Activated CD4-positive, alpha-beta T cell treated with anti-CD3 and anti-CD28 coated beads, Interleukin-2, amount 50 U/mL, for 24 hours (primary cell): ENCODE measurements at regions not wholly inside any gene's neighbourhood (a gene's known extent, or its start where the extent isn't known, plus 50 kb on each side); places are given as distances from the start of the nearest gene placed in this dataset.
"Not testable (repeated sequence)": the region's sequence is repeated elsewhere in the genome, so short reads cannot be mapped to it uniquely, and the experiment has no call there.

Experiments
- DNase-seq, 2 donors: peaks; one replicate each; pipeline ENCODE4 v3.0.0-alpha.2; 2020; ENCODE audit warnings: low read depth in 1 of 2, low spot score in 1 of 2

DNA sequence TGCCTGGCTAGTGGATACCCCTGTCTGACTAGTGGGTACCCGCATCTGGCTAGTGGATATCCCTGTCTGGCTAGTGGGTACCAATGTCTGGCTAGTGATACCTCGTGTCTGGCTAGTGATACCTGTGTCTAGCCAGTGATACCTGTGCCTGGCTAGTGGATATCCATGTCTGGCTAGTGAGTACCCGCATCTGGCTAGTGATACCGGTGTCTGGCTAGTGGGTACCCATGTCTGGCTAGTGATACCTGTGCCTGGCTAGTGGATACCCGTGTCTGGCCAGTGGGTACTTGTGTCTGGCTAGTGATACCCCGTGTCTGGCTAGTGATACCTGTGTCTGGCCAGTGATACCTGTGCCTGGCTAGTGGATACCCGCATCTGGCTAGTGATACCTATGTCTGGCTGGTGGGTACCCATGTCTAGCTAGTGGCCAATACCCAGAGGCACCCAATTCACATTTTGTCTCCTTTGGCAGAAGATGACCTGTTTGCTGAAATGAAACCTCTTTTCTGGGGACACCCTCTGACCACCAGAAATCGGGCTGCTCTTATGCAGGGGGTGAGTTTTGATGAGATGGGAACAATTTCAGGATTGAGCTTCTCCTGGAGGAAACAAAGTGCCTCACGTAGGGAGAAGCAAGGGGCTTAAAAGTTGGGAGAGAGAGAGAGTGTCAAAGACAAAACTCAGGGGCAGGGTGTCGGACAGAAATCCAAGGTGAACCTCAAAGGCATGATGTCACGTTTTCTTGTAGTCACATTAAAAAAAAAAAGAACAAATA lies 63.4 kb downstream of the SMIM38 start:
- no peak for DNase-seq

DNA sequence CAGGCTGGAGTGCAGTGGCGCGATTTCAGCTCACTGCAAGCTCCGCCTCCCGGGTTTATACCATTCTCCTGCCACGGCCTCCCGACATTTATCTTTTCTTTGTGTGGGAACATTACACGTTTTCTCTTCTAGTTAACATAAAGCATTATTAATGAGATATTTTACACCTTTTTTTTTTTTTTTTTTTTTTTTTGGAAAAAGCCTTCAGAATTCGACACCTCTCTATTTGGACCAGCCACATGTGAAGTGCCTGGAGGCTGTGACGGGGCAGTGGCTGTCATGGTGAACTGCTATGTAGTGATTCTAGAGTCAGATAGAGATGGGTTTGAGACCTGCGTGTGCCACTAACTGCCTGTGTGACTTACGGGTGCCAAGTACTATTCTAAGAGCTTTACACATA lies 64.3 kb downstream of the SMIM38 start:
- no peak for DNase-seq

DNA sequence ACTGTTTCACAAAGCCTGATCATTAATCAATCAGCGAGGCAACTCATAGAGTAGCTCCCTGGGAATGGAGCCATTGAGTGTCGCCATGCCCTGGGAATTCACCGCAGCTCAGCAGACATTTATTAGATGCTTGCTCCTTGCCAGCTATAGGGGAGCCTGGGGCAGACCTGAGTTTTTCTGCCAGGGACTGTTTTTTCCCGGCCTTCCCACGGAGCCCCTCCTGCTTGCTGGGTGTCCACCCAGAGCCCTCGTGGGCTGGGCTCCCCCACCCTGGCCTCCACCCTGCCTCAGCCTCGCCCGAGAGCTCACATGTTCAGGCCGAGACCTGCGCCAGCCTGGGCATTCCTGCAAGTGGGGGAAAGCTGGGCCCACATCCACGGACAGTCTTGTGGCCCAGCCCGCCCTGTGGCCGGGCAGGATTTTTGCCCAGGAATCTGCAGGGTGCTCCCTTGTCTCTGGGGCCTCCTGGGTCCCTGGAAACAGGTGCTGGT lies 64.9 kb downstream of the SMIM38 start:
- DNase-seq = no peak

DNA sequence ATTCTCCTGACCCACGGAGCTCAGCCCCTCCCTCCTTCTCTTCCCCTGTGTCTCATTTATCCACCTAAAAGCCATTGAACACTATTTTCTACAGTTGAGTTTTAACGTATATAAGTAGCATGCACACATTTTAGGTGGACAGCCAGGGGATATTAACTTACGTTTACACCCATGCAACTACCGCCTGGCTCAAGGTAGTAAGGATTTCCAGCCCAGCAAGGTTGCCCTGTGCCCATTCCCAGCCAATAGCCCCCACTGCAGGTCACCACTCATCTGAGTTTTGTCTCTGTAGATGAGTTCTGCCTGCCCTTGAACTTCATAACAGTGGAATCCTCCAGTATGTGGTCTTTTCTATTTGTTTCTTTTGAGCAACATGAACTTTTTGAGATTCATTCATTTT lies 65.4 kb downstream of the SMIM38 start:
- DNase-seq = no peak

DNA sequence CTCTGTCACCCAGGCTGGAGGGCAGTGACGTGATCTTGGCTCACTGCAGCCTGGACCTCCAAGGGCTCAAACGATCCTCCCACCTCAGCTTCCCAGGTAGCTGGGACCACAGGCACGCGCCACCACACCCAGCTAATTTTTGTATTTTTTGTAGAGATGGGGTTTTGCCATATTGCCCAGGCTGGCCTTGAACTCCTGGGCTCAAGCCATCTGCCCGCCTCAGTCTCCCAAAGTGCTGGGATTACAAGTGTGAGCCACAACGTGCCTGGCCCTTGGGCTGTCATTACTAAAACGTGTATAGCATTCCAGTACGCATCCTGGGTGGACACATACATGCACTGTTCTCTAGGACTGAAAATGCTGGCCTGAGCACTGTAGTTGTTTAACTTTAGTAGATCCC lies 65.9 kb downstream of the SMIM38 start:
- DNase-seq = not testable (repeated sequence)

GRCh38 chr11:69227271-69227670 lies 66.7 kb upstream of the MYEOV start:
- no peak for DNase-seq

GRCh38 chr11:69229511-69229910 lies 64.4 kb upstream of the MYEOV start:
- DNase-seq = no peak

GRCh38 chr11:69230856-69231425 lies 63.0 kb upstream of the MYEOV start:
- no peak for DNase-seq

DNA sequence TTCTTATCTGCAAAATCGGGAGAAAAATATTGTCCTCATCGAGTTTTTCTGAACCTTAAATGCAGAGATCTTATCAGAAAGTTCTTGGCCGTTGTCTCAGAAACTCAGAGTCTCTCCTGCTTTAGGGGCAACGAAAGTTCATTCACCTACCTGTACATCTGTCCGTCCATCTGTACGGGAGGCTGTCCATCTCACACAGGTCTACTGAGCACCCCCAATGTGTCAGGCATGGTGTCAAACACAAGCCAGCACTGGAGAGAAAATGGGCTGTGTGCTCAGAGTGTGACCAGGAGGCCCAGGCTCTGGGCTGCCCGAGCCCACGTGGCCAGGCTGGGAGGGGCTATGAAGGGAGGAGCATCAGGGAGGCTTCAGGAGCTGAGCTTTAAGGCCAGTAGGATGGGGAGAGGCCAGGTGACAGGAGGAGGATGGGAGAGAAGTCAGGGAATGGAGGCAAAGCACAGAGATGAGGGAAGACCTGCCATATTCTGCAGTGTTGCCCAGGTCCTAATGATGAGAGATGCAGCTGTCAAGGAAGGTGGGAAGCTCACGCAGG lies 62.4 kb upstream of the MYEOV start:
- DNase-seq = no peak

DNA sequence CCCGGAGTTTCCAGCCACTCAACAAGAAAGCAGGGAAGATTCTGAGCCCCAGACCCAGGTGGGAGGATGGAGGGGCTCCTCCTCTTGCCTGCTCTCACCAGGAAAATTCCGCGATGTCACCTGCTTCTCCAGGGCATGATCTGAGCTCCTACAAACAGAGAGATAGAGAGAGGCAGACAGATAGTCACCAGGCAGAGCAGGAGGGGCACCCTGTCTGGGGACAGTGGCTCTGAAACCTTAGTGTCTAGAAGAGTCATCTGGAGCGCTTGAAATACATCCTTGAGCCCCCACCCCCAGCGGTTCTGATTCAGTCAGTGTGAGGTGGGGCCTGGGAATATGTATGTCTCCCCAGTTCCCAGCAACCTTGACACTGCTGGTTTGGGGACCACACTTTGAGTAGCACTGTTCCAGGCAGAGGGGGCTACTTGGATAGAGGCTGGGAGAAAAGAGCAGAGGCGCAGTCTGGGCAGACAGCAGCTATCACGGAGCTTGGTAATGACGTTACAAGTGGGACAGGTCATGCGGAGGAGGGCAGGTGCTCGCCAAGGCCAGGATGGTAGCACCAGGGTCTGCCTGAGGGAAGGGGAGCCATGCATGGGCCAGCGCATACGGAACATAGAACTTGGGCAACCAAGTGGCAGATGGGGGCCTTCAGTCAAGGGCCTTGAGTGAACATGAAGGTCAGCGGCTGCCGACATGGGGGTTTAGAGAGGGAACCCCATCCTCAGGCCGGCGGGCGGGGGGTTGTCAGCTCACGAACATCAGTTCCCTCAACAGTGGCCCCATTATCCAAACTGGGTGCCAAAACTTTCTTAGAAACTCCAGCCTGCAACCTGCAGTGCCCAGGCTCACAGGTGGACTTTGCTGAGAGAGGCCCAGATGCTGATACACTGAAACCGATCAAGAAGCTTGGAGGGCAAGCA lies 60.9 kb upstream of the MYEOV start:
- DNase-seq = no peak

DNA sequence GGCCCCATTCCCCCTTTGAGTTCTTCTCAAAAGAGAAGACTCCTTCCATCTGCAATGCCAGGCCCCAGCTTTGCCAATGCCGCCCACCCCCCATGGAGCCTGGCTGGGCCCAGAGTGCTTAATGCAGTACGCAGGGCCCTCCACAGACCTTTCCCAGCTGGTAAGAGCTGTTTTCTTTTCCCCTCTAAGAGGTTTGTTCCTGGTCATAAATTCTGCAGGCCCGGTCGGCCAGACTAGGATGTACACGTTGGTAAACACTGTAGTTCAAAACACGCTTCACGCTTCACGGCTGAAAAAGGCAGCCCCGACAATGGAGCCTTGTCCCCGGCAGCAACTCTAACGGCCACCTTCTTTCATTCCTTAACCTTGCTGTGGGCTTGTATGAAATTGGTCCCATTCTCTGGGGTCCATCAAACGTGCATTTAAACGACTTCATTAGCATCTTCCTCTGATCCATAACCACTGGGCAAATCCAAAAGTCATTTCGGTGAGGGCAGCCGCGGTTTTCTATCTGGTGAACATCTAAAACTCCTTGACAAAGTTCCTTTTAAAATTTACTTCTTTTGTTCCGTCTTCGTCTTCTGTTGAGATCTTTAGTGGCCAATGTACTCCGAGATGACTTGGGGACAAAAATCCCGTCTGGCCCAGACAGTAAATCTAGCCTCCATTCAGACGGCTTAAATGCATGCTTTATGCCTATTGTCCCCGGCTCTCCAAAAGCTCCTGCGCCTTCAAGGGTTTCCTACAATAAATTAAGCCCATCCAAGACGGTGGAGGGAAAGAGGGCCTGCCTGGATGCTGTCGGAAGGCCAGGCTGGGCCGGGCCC lies 60.0 kb upstream of the MYEOV start:
- DNase-seq = no peak

DNA sequence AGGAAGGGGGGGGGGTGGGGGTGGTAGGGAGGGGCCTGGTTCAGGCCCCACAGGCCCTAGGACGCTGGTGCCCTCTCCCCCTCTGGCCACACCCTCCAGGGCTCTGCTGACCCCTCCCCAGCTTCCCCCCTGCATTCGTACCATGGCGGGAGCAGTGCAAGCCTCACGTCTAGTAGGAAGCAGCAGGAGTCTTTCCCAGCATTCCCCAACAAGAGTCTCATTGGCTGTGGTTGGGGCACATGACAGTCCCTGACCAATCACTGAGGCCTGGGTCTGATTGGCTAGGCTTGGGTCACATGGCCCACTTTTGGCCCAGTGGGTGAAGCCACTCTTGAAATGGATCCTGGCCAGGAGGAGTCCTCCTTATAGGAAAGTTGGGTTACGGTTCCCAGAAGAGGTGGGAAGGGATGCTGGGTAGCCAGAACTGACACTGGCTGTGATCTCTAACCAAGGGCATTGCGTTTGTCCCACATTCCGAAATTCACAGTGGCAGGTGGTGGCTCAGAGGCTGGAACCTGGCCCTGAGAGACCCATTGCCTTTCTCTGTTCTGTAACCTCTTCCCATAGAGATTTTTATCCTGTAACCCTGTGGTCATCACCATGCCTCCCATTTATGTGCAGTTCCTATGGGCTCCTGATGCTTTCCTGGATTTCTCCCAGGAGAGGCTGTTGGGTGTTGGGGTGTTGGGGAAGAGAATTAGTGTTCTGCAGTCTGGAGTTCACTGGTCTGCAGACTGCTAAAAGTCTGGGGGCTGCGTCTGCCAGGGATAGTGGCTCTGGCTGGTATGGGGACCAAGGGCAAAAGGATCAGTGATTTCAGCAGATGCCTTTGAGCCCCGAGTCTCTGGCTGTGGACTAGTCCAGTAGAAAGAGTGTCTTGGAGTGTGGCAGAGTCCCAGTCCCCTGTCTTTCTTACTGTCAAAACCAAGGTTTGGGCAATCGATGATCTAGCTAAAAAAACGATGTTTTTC lies 58.9 kb upstream of the MYEOV start:
- DNase-seq = no peak

- DNase-seq = peak in 1 of 2 donors; percentile 21
Observed at GRCh38 chr11:69238573-69239351, 55.2 kb upstream of the MYEOV start.

GRCh38 chr11:69239641-69240040 lies 54.3 kb upstream of the MYEOV start:
- DNase-seq = no peak

GRCh38 chr11:69240332-69241074 lies 53.5 kb upstream of the MYEOV start:
- no peak for DNase-seq

DNA sequence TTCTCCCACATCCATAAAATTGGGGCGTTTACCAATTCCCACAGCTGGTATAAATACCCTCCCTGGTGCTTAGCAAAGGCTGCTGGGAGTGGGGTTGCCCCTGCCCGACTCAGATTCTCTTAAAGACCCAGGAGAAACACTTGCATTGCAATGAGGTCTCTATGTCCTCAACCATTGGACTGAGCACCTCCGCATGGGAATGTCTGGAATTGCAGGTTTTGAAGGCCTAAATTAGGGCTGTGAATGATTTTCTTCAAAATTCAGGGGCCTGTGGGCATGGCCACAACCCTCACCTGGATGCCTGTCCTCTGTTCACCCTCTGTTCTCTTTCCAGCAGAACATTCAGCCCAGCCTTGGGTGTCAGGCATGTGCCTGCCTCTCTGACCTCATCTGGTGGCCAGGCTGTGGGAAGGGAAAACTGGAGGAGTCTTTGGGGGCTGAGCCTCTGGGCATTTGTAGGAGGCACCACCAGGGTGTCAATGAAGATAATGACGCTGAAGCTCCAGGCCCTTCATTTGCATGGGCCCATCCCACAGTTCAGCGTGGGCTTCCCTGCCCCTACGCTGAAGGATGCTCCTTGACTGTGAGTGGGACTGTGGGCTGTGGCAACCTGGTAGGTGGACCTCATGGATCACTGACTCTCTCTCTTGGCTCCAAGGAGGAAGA lies 52.7 kb upstream of the MYEOV start:
- DNase-seq = no peak

DNA sequence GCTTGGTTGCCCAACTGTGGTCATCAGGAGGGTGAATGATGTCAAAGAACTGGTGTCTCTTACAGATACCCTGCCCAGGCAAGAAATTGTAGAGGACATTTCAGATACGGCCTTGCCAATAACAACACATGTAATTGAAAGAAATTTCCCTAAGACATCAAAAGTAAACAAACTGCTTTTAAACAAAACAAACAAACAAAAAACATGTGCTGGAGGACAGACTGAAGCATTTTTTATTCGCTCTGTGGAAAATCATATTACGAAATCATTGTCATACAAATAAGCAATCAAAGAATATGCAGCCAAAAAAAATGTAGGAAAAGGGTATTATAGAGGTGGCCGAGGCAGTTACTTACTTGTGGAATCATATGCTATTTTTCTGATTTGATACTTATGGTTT lies 52.1 kb upstream of the MYEOV start:
- no peak for DNase-seq
